HepG2 (cell line): ENCODE measurements at regions not wholly inside any gene's neighbourhood (a gene's known extent, or its start where the extent isn't known, plus 50 kb on each side); places are given as distances from the start of the nearest gene placed in this dataset.
A peak's percentile ranks its signal among the peaks of the same experiment; 100 is the strongest.

Experiments used
- CBX5 ChIP-seq: sonication (generic); formaldehyde crosslinking; IDR thresholded peaks from 2 replicates; pipeline ENCODE4 v1.4.0; 2020; ENCODE audit warnings: missing genetic modification reagents, borderline replicate concordance
- CSRNP2 ChIP-seq: sonication (generic); formaldehyde crosslinking; conservative IDR thresholded peaks from 2 replicates; pipeline ENCODE4 v1.8.0; 2022; ENCODE audit warnings: low read depth, missing genetic modification reagents
- DZIP1 ChIP-seq: sonication (generic); formaldehyde crosslinking; IDR thresholded peaks from 2 replicates; pipeline ENCODE4 v1.5.0; 2020; ENCODE audit warnings: mild to moderate bottlenecking, missing genetic modification reagents
- EP300 ChIP-seq, 3 experiments: sonication (generic) in 1 of 3; formaldehyde crosslinking in 1 of 3; IDR thresholded peaks; 2 replicates each; pipeline versions ENCODE4 v1.5.1 to v1.6.1; 2011 to 2020; ENCODE audit warnings: low read depth in 2 of 3, low read length in 2 of 3, borderline replicate concordance in 1 of 3, improper control_type of control experiment in 1 of 3, mild to moderate bottlenecking in 1 of 3, missing genetic modification reagents in 1 of 3, moderate library complexity in 1 of 3
- GABPB1 ChIP-seq: IDR thresholded peaks from 2 replicates; pipeline ENCODE4 v1.6.1; 2016; ENCODE audit warnings: mild to moderate bottlenecking, missing genetic modification reagents, moderate library complexity, missing compliant biosample characterization
- HES4 ChIP-seq: sonication (generic); formaldehyde crosslinking; IDR thresholded peaks from 2 replicates; pipeline ENCODE4 v1.9.0; 2021; ENCODE audit warnings: mild to moderate bottlenecking, missing genetic modification reagents, borderline replicate concordance
- KDM3A ChIP-seq: IDR thresholded peaks from 2 replicates; pipeline ENCODE4 v1.6.1; 2018; ENCODE audit warnings: low read depth, missing compliant biosample characterization
- KLF16 ChIP-seq, 2 experiments: sonication (generic) in 1 of 2; formaldehyde crosslinking in 1 of 2; IDR thresholded peaks; 2 replicates each; pipeline versions ENCODE4 v1.6.1 to v1.8.0; 2016 to 2023; ENCODE audit warnings: missing genetic modification reagents in 2 of 2, missing compliant biosample characterization in 1 of 2
- KMT2A ChIP-seq: sonication (generic); formaldehyde crosslinking; IDR thresholded peaks from 2 replicates; pipeline ENCODE4 v1.4.0; 2020; ENCODE audit warnings: missing genetic modification reagents
- PATZ1 ChIP-seq: sonication (generic); formaldehyde crosslinking; IDR thresholded peaks from 2 replicates; pipeline ENCODE4 v1.4.0; 2020; ENCODE audit warnings: missing genetic modification reagents
- REXO4 ChIP-seq: sonication (generic); formaldehyde crosslinking; IDR thresholded peaks from 2 replicates; pipeline ENCODE4 v1.8.0; 2022; ENCODE audit warnings: missing genetic modification reagents, mild to moderate bottlenecking, borderline replicate concordance
- ZBTB38 ChIP-seq: sonication (generic); formaldehyde crosslinking; IDR thresholded peaks from 2 replicates; pipeline ENCODE4 v1.5.1; 2020; ENCODE audit warnings: mild to moderate bottlenecking, missing genetic modification reagents
- ZKSCAN8 ChIP-seq: IDR thresholded peaks from 2 replicates; pipeline ENCODE4 v1.6.1; 2016; ENCODE audit warnings: borderline replicate concordance, missing genetic modification reagents, missing compliant biosample characterization
- ZNF10 ChIP-seq: sonication (generic); formaldehyde crosslinking; IDR thresholded peaks from 2 replicates; pipeline ENCODE4 v1.4.0; 2020; ENCODE audit warnings: mild to moderate bottlenecking, low read depth, missing genetic modification reagents, borderline replicate concordance
- ZNF224 ChIP-seq: sonication (generic); formaldehyde crosslinking; IDR thresholded peaks from 2 replicates; pipeline ENCODE4 v1.5.0; 2020; ENCODE audit warnings: mild to moderate bottlenecking, missing genetic modification reagents
- ZNF256 ChIP-seq: sonication (generic); formaldehyde crosslinking; conservative IDR thresholded peaks from 2 replicates; pipeline ENCODE4 v1.4.0; 2020; ENCODE audit warnings: missing genetic modification reagents
- ZNF280D ChIP-seq: sonication (generic); formaldehyde crosslinking; IDR thresholded peaks from 2 replicates; pipeline ENCODE4 v1.5.1; 2020; ENCODE audit warnings: mild to moderate bottlenecking, missing genetic modification reagents
- ZNF441 ChIP-seq: sonication (generic); formaldehyde crosslinking; IDR thresholded peaks from 2 replicates; pipeline ENCODE4 v1.7.0; 2021; ENCODE audit warnings: missing genetic modification reagents, borderline replicate concordance
- ZNF446 ChIP-seq: sonication (generic); formaldehyde crosslinking; IDR thresholded peaks from 2 replicates; pipeline ENCODE4 v1.5.0; 2020; ENCODE audit warnings: mild to moderate bottlenecking, missing genetic modification reagents

- TF ChIP-seq GABPB1: peak; percentile 15; the same call in 1 of the 2 replicates
- no peak for TF ChIP-seq ZBTB38 (CRISPR knock-in tag)
- TF ChIP-seq ZNF280D (CRISPR knock-in tag): no peak
- TF ChIP-seq PATZ1 (CRISPR knock-in tag): 0 out of 2 replicates have a peak, but pooled peaks have one; percentile 19
- no peak for TF ChIP-seq ZNF441 (CRISPR knock-in tag)
- no peak for TF ChIP-seq ZNF10 (CRISPR knock-in tag)
- no peak for TF ChIP-seq CSRNP2 (CRISPR knock-in tag)
- peak; percentile 51; the same call in 1 of the 2 replicates for TF ChIP-seq ZKSCAN8 (CRISPR knock-in tag)
- TF ChIP-seq HES4 (CRISPR knock-in tag): no peak
- TF ChIP-seq KLF16 (CRISPR knock-in tag; IDR thresholded peaks at IDR 0.05): peak in 1 of 2 experiments; percentile 92; a peak in 2 of 4 replicates
- TF ChIP-seq ZNF256 (CRISPR knock-in tag): no peak
- no peak for TF ChIP-seq REXO4
- TF ChIP-seq KMT2A (CRISPR knock-in tag): 0 out of 2 replicates have a peak, but pooled peaks have one; percentile 51
- TF ChIP-seq KDM3A (CRISPR knock-in tag): peak; percentile 75; the same call in 1 of the 2 replicates
- TF ChIP-seq EP300 (IDR thresholded peaks at IDR 0.05; ENCODE audit: low read depth in 2 of 2, low read length in 2 of 2): no peak
- peak; percentile 35; the same call in 1 of the 2 replicates for TF ChIP-seq EP300 (CRISPR knock-in tag; IDR thresholded peaks at IDR 0.05; ENCODE audit: borderline replicate concordance)
- TF ChIP-seq DZIP1 (CRISPR knock-in tag): no peak
- peak; percentile 76; the same call in 1 of the 2 replicates for TF ChIP-seq CBX5
- no peak for TF ChIP-seq ZNF446 (CRISPR knock-in tag)
- TF ChIP-seq ZNF224 (CRISPR knock-in tag): no peak
Measured at GRCh38 chr14:36070031-36070719, 106.3 kb downstream of the PTCSC3 start (continued).
